ENCODE measurements at regions not wholly inside any gene's neighbourhood (a gene's known extent, or its start where the extent isn't known, plus 50 kb on each side); places are given as distances from the start of the nearest gene placed in this dataset.

- TF ChIP-seq, protein P1, sequence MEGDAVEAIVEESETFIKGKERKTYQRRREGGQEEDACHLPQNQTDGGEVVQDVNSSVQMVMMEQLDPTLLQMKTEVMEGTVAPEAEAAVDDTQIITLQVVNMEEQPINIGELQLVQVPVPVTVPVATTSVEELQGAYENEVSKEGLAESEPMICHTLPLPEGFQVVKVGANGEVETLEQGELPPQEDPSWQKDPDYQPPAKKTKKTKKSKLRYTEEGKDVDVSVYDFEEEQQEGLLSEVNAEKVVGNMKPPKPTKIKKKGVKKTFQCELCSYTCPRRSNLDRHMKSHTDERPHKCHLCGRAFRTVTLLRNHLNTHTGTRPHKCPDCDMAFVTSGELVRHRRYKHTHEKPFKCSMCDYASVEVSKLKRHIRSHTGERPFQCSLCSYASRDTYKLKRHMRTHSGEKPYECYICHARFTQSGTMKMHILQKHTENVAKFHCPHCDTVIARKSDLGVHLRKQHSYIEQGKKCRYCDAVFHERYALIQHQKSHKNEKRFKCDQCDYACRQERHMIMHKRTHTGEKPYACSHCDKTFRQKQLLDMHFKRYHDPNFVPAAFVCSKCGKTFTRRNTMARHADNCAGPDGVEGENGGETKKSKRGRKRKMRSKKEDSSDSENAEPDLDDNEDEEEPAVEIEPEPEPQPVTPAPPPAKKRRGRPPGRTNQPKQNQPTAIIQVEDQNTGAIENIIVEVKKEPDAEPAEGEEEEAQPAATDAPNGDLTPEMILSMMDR (IDR thresholded peaks at IDR 0.05 in 4 of 5, conservative IDR thresholded peaks at IDR 0.05 in 1 of 5), result no peak
- TF ChIP-seq POLR2A (IDR thresholded peaks at IDR 0.05), result no peak
These were observed 861.6 kb downstream of the CBLN2 start for GRCh38 chr18:71682591-71682990.
